Brain microvascular endothelial cell (primary cell): ENCODE measurements at regions not wholly inside any gene's neighbourhood (a gene's known extent, or its start where the extent isn't known, plus 50 kb on each side); places are given as distances from the start of the nearest gene placed in this dataset.

Experiments used
- DNase-seq: peaks from one replicate; pipeline ENCODE4 v3.0.0-alpha.2; 2020
- H3K27ac ChIP-seq: fragments of 250-450 bp; sonication (Bioruptor Pico); 2 replicates; pipeline ENCODE4 v1.5.1; 2020; ENCODE audit warnings: mild to moderate bottlenecking, moderate library complexity
- H3K27me3 ChIP-seq: fragments of 250-450 bp; sonication (Bioruptor Pico); replicated peaks from 2 replicates; pipeline ENCODE4 v1.5.1; 2020; ENCODE audit warnings: mild to moderate bottlenecking
- H3K36me3 ChIP-seq: fragments of 250-450 bp; sonication (Bioruptor Pico); replicated peaks from 2 replicates; pipeline ENCODE4 v1.5.1; 2020; ENCODE audit warnings: mild to moderate bottlenecking
- H3K4me3 ChIP-seq: 2 replicates; pipeline ENCODE4 v1.5.1; 2011; ENCODE audit warnings: low read depth, mild to moderate bottlenecking, control low read depth, low read length, moderate library complexity
- CTCF ChIP-seq: IDR thresholded peaks from 2 replicates; pipeline ENCODE4 v1.5.1; 2011; ENCODE audit warnings: low read depth, mild to moderate bottlenecking, moderate library complexity, low read length, control low read depth, inconsistent platforms; ENCODE audit errors: missing control alignments
- in situ Hi-C: cut with HindIII; loops from 2 replicates; pipeline ENCODE4 v1.10.0; 2017; ENCODE audit warnings: low sequenced_read_pairs, low pct_ligation_motif_present

- in situ Hi-C loops = no loop called here
- H3K27ac ChIP-seq = no peak overlapping the region
- no peaks in the 10 kb centered on the region for H3K27me3 ChIP-seq
These were observed 53.2 kb upstream of the C1orf87 start for GRCh38 chr1:60126723-60127122.

More at GRCh38 chr1:60126723-60127122, 53.2 kb upstream of the C1orf87 start:
- H3K4me3 ChIP-seq = no peak overlapping the region
- DNase-seq = no peak
- peak; percentile 33 for TF ChIP-seq CTCF
- H3K36me3 ChIP-seq = no peaks in the 10 kb centered on the region
